HG03103 (cell line): ENCODE measurements at regions not wholly inside any gene's neighbourhood (a gene's known extent, or its start where the extent isn't known, plus 50 kb on each side); places are given as distances from the start of the nearest gene placed in this dataset.
"Not testable (repeated sequence)": the region's sequence is repeated elsewhere in the genome, so short reads cannot be mapped to it uniquely, and the experiment has no call there.

Source experiments
- ATAC-seq: cut with Tn5 transposase; IDR thresholded peaks from one replicate; pipeline ENCODE4 v1.9.1; 2021; ENCODE audit warnings: low read depth; ENCODE audit not compliant: unreplicated experiment

- ATAC-seq: no peak
These were observed 149.5 kb downstream of the SLITRK1 start for GRCh38 chr13:83732755-83733154.

DNA sequence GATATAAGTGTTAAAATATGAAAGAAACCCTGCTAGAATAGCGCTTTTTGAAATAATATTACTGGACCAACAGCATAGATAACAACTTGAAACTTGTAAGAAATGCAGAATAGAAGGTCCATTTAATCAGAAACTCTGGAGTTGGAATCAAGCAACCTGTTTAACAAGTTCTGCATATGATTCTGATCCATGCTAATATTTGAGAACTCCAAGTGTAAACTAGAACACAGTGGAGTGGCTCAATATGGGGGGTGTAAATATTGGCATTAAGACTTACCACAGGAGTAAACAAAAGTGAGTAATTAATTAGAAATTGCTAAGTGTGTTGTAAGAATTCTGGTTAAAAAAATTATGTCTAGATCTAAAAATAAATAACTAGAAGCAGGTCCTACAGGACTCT is 151.2 kb downstream of the SLITRK1 start:
- ATAC-seq: no peak

- ATAC-seq: no peak
These were observed 151.6 kb downstream of the SLITRK1 start for GRCh38 chr13:83730674-83731073.

- ATAC-seq: no peak
These were observed 159.8 kb downstream of the SLITRK1 start for GRCh38 chr13:83722443-83722842.

- ATAC-seq: no peak
These were observed 166.2 kb downstream of the SLITRK1 start for GRCh38 chr13:83716121-83716520.

GRCh38 chr13:83714236-83714635 is 168.0 kb downstream of the SLITRK1 start:
- ATAC-seq: no peak

GRCh38 chr13:83710133-83710515 is 172.2 kb downstream of the SLITRK1 start:
- ATAC-seq: no peak

DNA sequence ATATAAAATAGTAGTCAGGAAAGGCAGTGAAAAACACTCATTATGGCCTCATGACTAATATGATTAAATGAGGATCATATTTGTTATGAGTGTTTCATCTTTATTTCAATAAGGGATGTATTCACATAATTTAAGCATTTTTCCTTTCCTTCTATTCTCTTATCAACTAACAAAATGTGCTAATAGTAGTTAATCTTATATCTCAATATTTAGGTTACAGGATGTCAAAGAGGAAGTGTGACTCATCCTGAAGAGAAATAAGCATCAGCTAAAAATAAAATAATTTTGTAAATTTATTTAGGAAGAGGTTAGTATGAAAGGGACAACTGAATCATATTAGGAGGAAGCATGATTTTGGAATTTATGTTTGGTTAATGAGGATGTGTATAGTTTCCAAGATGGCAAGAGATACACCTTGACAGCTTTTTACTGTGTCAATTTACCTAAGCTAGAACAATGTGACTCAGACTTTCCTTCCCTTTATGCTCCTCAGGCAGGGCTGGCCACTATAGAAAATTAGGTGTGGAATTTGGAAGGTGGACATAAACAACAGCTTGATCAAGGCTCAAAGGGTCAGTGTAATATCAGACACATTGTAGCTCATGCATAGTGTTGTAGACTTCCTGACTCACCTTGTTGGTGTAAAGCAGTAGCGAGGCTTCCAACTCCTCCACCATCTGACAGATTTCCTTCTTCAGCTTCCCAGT is 172.7 kb downstream of the SLITRK1 start:
- ATAC-seq: no peak

DNA sequence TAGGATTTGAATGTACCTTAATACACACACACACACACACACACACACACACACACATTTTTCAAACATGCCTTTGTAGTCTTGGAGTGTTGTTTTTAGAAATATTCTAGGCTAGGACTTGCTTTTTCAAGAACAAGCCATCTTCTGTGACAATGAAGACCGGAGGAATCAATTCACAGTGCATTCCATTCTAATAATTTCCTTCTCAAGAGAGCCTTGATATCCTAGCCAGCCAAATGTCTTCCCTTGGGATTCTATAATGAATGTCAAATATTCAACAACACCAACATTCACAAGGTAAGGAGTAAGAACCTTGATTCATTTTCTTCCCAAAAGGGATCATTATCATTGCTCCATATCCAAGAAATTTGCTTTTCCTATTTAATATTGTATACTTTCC is 180.3 kb downstream of the SLITRK1 start:
- no peak for ATAC-seq

GRCh38 chr13:83692800-83693199 is 189.5 kb downstream of the SLITRK1 start:
- ATAC-seq: no peak

DNA sequence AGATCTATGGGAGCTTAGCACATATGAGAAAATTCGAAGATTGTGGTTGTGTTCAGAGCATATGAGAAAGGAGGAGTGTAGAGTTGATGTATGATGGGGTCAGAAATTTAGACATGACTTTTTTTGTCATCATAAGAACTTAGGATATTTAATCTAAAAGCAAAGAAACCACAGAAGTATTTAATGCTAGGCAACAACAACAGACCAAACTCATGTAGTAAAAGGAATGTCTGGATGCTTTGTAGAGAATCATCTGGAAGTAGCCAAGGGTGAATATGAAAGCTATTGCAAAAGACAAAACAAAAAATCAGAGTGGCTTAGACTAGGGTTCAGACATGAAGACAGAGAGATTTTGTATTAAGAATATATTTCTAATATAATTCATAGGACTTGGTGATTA is 190.3 kb downstream of the SLITRK1 start:
- ATAC-seq: no peak

DNA sequence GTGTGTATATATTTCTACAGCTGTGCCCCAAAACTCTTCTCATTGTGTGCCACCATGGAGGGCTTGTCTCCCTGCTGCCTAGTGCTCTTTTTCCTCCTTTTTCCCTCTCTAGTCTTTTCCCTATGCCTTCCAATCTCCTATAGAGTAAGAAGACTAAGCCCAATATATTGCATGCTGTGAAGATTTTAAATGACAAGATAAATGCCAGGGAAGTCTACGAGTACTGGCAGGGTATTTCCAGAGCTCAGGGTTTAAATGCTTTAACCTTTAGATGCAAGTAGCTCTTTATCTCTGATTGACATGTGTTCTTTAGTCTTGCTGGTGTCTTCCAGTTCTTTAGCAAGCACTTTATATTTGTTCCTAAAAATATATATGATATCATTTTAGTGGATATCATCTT is 200.7 kb downstream of the SLITRK1 start:
- ATAC-seq: no peak

DNA sequence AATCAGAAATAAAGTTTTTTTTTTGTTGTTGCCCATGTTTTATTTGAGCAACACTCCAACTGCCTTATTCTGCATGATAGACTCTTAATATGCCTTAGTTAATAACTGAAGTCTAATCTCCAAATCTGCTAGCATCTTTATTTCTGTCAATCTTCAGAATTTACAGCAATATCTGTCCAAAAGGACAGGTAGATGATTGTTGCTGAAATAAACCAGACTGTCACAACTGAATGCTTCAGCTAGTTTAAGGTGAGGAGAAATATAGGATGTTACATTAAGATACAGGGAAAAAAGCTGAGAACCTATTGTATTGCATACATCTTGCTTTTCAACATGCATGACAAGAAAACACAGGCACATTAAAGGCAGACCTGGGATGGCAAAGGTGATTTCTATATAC is 204.3 kb downstream of the SLITRK1 start:
- no peak for ATAC-seq

- ATAC-seq: no peak
These were observed 209.7 kb downstream of the SLITRK1 start for GRCh38 chr13:83672612-83673011.

DNA sequence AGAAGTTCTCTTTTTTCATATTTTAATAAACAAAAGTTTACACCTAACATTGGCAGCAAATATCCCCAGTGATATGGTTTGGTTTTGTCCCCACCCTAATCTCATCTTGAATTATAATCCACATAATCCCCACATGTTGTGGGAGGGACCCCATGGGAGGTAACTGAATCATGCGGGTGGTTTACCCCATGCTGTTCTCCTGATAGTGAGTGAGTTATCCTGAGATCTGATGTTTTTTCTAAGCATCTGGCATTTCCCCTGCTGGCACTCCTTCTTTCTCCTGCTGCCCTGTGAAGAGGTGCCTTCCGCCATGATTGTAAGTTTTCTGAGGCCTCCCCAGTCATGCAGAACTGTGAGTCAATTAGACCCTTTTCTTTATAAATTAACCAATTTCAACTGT is 214.7 kb downstream of the SLITRK1 start:
- no peak for ATAC-seq

DNA sequence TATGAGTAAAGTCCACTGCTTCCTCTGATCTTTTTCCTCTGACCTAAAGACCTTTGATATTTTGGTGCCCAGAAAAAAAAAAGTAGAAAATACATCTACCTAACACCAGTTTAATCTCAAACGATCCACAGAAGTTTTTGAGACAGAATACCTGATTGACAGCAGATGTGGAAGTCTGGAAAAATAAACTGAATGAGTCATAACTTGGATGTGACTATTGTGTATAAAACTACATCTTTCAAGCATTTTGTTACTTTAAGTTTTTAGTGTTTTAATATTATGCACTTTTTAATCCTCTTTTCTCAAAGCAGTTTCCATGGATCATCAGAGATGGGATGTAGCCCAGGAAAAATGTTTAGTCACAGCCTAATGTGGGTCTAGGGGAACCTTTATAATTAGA is 216.1 kb downstream of the SLITRK1 start:
- no peak for ATAC-seq

DNA sequence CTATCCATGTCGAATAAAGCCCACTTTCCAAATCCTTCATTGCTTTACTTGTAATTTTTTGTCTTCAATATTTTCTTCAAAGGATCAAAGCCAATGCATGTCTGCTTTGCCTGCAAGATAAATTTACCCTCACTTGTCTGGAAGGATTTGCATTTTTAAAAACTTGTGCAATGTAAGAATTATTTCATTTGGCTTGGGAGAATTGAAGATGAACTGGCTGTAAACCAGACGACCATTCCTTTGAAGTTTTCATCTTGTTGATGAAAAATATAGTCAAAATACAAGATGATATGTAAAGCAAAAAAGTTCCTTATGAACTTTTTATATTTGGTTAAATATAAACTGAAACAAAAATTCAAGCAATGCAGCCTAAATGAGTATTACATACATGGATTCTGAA is 225.0 kb downstream of the SLITRK1 start:
- ATAC-seq: no peak

DNA sequence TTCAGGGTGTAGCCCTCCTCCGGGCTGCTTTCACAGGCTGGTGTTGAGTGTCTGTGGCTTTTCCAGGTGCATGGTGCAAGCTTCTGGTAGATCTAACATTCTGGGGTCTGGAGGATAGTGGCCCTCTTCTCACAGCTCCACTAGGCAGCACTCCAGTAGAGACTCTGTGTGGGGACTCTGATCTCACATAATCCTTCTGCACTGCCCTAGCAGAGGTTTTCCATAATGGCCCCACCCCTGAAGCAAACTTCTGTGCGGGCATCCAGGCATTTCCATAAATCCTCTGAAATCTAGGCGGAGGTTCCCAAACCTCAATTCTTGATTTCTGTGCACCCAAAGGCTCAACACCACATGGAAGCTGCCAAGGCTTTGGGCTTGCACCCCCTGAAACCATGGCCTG is 239.7 kb downstream of the SLITRK1 start:
- ATAC-seq: not testable (repeated sequence)

- no peak for ATAC-seq
These were observed 247.7 kb downstream of the SLITRK1 start for GRCh38 chr13:83634601-83635000.

- no peak for ATAC-seq
These were observed 248.5 kb downstream of the SLITRK1 start for GRCh38 chr13:83633746-83634145.

GRCh38 chr13:83622422-83622784 is 259.9 kb downstream of the SLITRK1 start:
- ATAC-seq: no peak

DNA sequence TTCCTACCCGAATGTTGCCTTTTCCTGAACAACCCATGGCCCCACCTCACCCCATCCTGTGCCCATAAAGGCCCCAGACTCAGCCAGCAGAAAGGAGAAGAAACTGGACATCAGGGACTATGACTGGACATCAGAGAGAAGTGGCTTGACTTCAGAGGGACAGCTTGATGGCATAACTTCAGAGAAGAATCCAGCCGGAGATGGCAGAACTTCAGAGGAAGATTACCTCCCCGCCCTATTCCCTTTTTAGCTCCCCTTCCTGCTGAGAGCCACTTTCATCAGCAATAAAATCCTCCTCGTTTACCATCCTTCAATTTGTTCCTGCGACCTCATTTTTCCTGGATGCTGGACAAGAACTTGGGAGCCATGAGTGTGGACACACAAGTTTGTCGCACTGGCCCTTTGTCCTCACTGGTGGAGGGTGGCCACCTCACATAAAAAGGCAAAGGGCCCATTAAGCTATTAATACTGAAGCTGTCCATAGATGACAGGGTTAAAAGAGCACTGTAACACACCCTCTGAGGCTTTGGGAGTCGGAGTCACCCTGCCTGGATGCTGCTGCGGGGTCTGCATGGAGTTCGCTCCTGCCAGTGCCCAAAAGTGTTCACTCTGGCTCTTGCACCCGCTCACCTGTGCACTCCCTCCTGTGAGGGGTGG is 260.4 kb downstream of the SLITRK1 start:
- ATAC-seq: no peak
